ENCODE measurements at regions not wholly inside any gene's neighbourhood (a gene's known extent, or its start where the extent isn't known, plus 50 kb on each side); places are given as distances from the start of the nearest gene placed in this dataset.

- TF ChIP-seq CTCF (IDR thresholded peaks at IDR 0.05) (no peak), POLR2A (IDR thresholded peaks at IDR 0.05) (no peak)
Measured at GRCh38 chr15:94036156-94036555, 195.2 kb upstream of the MCTP2 start.

Measured in testis (tissue), 2 donors.